HS-27A (cell line): ENCODE measurements at regions not wholly inside any gene's neighbourhood (a gene's known extent, or its start where the extent isn't known, plus 50 kb on each side); places are given as distances from the start of the nearest gene placed in this dataset.

Source experiments
- DNase-seq: peaks from one replicate; pipeline ENCODE4 v3.0.0-alpha.2; 2012; ENCODE audit warnings: low read depth, missing footprints

GRCh38 chr11:80435345-80435744 lies 994.5 kb upstream of the TENM4 start:
- no peak for DNase-seq

GRCh38 chr11:80432057-80432456 lies 991.2 kb upstream of the TENM4 start:
- DNase-seq = no peak

- DNase-seq = no peak
Measured at GRCh38 chr11:80424012-80424695, 983.3 kb upstream of the TENM4 start.

GRCh38 chr11:80420374-80420773 lies 979.5 kb upstream of the TENM4 start:
- DNase-seq = no peak

GRCh38 chr11:80417681-80418080 lies 976.9 kb upstream of the TENM4 start:
- DNase-seq = no peak

- DNase-seq = no peak
Measured at GRCh38 chr11:80415580-80415979, 974.8 kb upstream of the TENM4 start.

- DNase-seq = no peak
Measured at GRCh38 chr11:80414181-80415165, 973.6 kb upstream of the TENM4 start.

- DNase-seq = no peak
Measured at GRCh38 chr11:80412604-80413003, 971.8 kb upstream of the TENM4 start.

- DNase-seq = no peak
Measured at GRCh38 chr11:80393210-80393609, 952.4 kb upstream of the TENM4 start.

- DNase-seq = no peak
Measured at GRCh38 chr11:80390505-80390904, 949.7 kb upstream of the TENM4 start.

GRCh38 chr11:80388536-80388935 lies 947.7 kb upstream of the TENM4 start:
- DNase-seq = no peak

GRCh38 chr11:80388130-80388529 lies 947.3 kb upstream of the TENM4 start:
- no peak for DNase-seq

GRCh38 chr11:80383655-80384054 lies 942.8 kb upstream of the TENM4 start:
- no peak for DNase-seq

GRCh38 chr11:80379620-80380278 lies 938.9 kb upstream of the TENM4 start:
- no peak for DNase-seq

- DNase-seq = no peak
Measured at GRCh38 chr11:80371931-80372330, 931.1 kb upstream of the TENM4 start.

- no peak for DNase-seq
Measured at GRCh38 chr11:80365980-80366379, 925.1 kb upstream of the TENM4 start.

- no peak for DNase-seq
Measured at GRCh38 chr11:80365076-80365725, 924.4 kb upstream of the TENM4 start.

- DNase-seq = peak; percentile 20
Measured at GRCh38 chr11:80362563-80363340, 921.9 kb upstream of the TENM4 start.

- DNase-seq = no peak
Measured at GRCh38 chr11:80355251-80355650, 914.4 kb upstream of the TENM4 start.

- no peak for DNase-seq
Measured at GRCh38 chr11:80350541-80350940, 909.7 kb upstream of the TENM4 start.

GRCh38 chr11:80349997-80350396 lies 909.2 kb upstream of the TENM4 start:
- DNase-seq = no peak
